HepG2 (cell line): ENCODE measurements at regions not wholly inside any gene's neighbourhood (a gene's known extent, or its start where the extent isn't known, plus 50 kb on each side); places are given as distances from the start of the nearest gene placed in this dataset.
A peak's percentile ranks its signal among the peaks of the same experiment; 100 is the strongest.

Source experiments
- ATAC-seq: fragments of 200-7000 bp; cut with Tn5 transposase; 3 replicates; pipeline ENCODE4 v1.9.1; 2020; ENCODE audit warnings: mild to moderate bottlenecking, moderate library complexity
- BruUV-seq: library from RNA; stranded (reverse); fragments of 400-500 nt; replicated peaks from 2 replicates; lab custom pipeline; 2021; lab: Mats Ljungman, UMichigan
- CTCF ChIA-PET: fragments of 300-600 bp; formaldehyde crosslinking; extraction: SDS; loops from one replicate; lab custom pipeline; 2021; ENCODE audit warnings: low total read pairs, inconsistent platforms, low intra/inter-chr PET ratio; lab: Yijun Ruan, JAX
- POLR2A ChIA-PET: fragments of 350-600 bp; sonication (Branson Sonifier 250); formaldehyde crosslinking; loops from one replicate; lab custom pipeline; 2020; ENCODE audit warnings: antibody characterized with exemption, inconsistent platforms; lab: Yijun Ruan, JAX
- DNase-seq: peaks from one replicate; pipeline ENCODE4 v3.0.0-alpha.2; 2015; ENCODE audit warnings: low spot score
- FAIRE-seq: peaks from 3 replicates; lab custom pipeline; 2011; peaks lifted over from hg19 to GRCh38; lab: Jason Lieb, UNC
- H2AFZ ChIP-seq: one replicate; pipeline ENCODE4 v1.6.1; 2011; ENCODE audit warnings: low read length, inconsistent platforms
- H3K27ac ChIP-seq: fragments of 300-600 bp; 3 replicates; pipeline ENCODE4 v1.8.0; 2011; ENCODE audit warnings: mixed run types, mild to moderate bottlenecking, mixed read lengths, low read length, inconsistent platforms; ENCODE audit not compliant: insufficient read depth; ENCODE audit errors: extremely low read length
- H3K27me3 ChIP-seq, 2 experiments: fragments of 200-600 bp in 1 of 2; 2 replicates in 1 of 2; 3 replicates in 1 of 2; pipeline versions ENCODE4 v1.6.0 to v1.8.0; 2011; ENCODE audit warnings: low read length in 2 of 2, mild to moderate bottlenecking in 2 of 2, moderate library complexity in 2 of 2, inconsistent platforms in 1 of 2; ENCODE audit not compliant: insufficient read depth in 2 of 2, control insufficient read depth in 1 of 2
- H3K36me3 ChIP-seq, 2 experiments: fragments of 200-600 bp in 1 of 2; replicated peaks in 1 of 2; 2 replicates in 1 of 2; 3 replicates in 1 of 2; pipeline versions ENCODE4 v1.5.1 to v1.8.0; 2011; ENCODE audit warnings: low read length in 2 of 2, inconsistent platforms in 1 of 2; ENCODE audit not compliant: insufficient read depth in 2 of 2, control insufficient read depth in 1 of 2
- H3K4me1 ChIP-seq: 2 replicates; pipeline ENCODE4 v1.5.1; 2012; ENCODE audit warnings: low read length, inconsistent platforms; ENCODE audit not compliant: insufficient read depth
- H3K4me2 ChIP-seq: 2 replicates; pipeline ENCODE4 v1.6.0; 2011; ENCODE audit warnings: low read depth, low read length, inconsistent platforms
- H3K4me3 ChIP-seq, 3 experiments: fragments of 200-600 bp in 1 of 3; sonication (generic), shearing (Covaris generic) in 1 of 3; replicated peaks in 1 of 3; 2 replicates each; pipeline ENCODE4 v1.5.1; 2011 to 2016; ENCODE audit warnings: low read length in 3 of 3, inconsistent platforms in 2 of 3, low read depth in 2 of 3, mild to moderate bottlenecking in 2 of 3, control low read depth in 1 of 3, mixed read lengths in 1 of 3; ENCODE audit not compliant: insufficient read depth in 1 of 3
- H3K79me2 ChIP-seq: one replicate; pipeline ENCODE4 v1.6.1; 2011; ENCODE audit warnings: low read length, inconsistent platforms; ENCODE audit not compliant: insufficient read depth
- H3K9ac ChIP-seq: 2 replicates; pipeline ENCODE4 v1.6.0; 2011; ENCODE audit warnings: mild to moderate bottlenecking, low read depth, low read length, inconsistent platforms; ENCODE audit not compliant: insufficient read depth
- H3K9me3 ChIP-seq: 2 replicates; pipeline ENCODE4 v1.5.1; 2012; ENCODE audit warnings: mild to moderate bottlenecking, low read length
- H4K20me1 ChIP-seq: 2 replicates; pipeline ENCODE4 v1.6.0; 2011; ENCODE audit warnings: inconsistent platforms, mild to moderate bottlenecking, low read length, moderate library complexity; ENCODE audit not compliant: insufficient read depth
- MTF2 ChIP-seq: sonication (generic); formaldehyde crosslinking; IDR thresholded peaks from 2 replicates; pipeline ENCODE4 v1.5.0; 2020; ENCODE audit warnings: missing genetic modification reagents, borderline replicate concordance
- PCBP2 ChIP-seq: fragments of 200-400 bp; formaldehyde crosslinking; optimal IDR thresholded peaks from 2 replicates; pipeline ENCODE3; 2018; ENCODE audit warnings: low read length, low read depth; ENCODE audit not compliant: poor library complexity, severe bottlenecking
- STAG1 ChIP-seq: sonication (generic); formaldehyde crosslinking; IDR thresholded peaks from 2 replicates; pipeline ENCODE4 v1.4.0; 2020; ENCODE audit warnings: missing genetic modification reagents
- ZNF253 ChIP-seq: sonication (generic); formaldehyde crosslinking; IDR thresholded peaks from 2 replicates; pipeline ENCODE4 v1.8.0; 2022; ENCODE audit warnings: mild to moderate bottlenecking, missing genetic modification reagents, borderline replicate concordance
- ZNF282 ChIP-seq: fragments of 450-650 bp; IDR thresholded peaks from 2 replicates; pipeline ENCODE4 v1.6.1; 2018; ENCODE audit not compliant: partially characterized antibody
- WGBS: methylation state at CpG from one replicate; pipeline ENCODE4 v1.1.6; 2017; ENCODE audit warnings: low lambda C conversion rate; 5-methylcytosine and 5-hydroxymethylcytosine counted together
- in situ Hi-C: cut with HindIII; loops from 2 replicates; pipeline ENCODE4 v1.10.0; 2017; ENCODE audit warnings: low pct_unique_long_range_greater_than_20kb; ENCODE audit not compliant: extremely low pct_ligation_motif_present
- intact Hi-C: fragments of 100-400 bp; cut with micrococcal nuclease; formaldehyde crosslinking; loops from one replicate; pipeline ENCODE4 v1.10.0; 2022; ENCODE audit not compliant: unreplicated experiment
- TF ChIP-seq, protein P1 (sequence below): fragments of 450-650 bp; IDR thresholded peaks from 2 replicates; pipeline ENCODE4 v1.6.1; 2016

DNA sequence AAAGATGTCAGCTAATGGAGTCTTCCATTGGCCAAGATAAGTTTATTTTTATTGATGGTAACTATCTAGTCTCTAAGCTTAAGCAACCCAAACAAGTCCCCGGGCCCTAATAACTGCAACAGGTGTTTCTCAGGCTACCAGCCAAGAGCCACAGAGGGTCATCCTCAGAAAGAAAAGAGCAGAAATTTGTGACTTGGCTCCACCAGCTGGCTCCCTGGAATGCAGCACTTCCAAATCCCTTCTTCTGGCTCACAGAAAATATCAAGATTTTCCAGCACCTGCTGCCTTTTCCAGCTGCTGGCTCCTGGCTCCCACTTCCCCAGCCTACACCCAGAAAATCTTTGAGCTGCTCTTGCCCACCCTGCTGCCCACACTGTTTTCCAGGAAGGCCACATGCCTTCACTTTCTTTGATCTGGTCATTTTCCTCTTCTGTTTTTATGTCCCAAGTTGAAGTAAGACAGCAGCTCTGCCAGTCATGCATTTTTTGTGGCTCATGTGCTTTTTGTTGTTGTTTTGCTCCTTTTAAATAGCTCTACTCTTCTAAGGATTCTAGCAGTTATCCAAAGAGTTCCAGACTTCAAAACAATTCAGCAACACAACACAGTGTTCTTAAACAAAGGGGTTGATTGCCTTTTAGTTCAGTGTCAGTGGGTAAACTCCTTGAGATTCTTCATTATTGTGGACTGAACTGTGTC lies 151.0 kb upstream of the SMLR1 start:
- Histone ChIP-seq H3K9me3 (no peaks in the 10 kb centered on the region), H3K27me3 (peaks cover 0 to 6% of the 10 kb centered on the region in 2 experiments; a peak in 1 of 5 replicates), H3K36me3 (no peaks in the 10 kb centered on the region), H3K4me3 (no peak overlapping the region), H3K79me2 (no peaks in the 10 kb centered on the region), H3K9ac (no peak overlapping the region), H3K4me2 (no peak overlapping the region), H4K20me1 (no peaks in the 10 kb centered on the region), H3K27ac (no peak overlapping the region), H3K4me1 (no peaks in the 10 kb centered on the region), H2AFZ (no peak overlapping the region)
- in situ Hi-C loops, result no loop called here
- TF ChIP-seq STAG1 (CRISPR knock-in tag) (0 out of 2 replicates have a peak, but pooled peaks have one; percentile 3), ZNF253 (CRISPR knock-in tag) (no peak)
- DNase-seq, result no peak
- ChIA-PET CTCF (no interaction called here), POLR2A (no interaction called here)
- no TSS peak for BruUV-seq
- 20% methylated on average over 1 of the region's 1 CpG for WGBS
- intact Hi-C loops, result no loop called here
- ATAC-seq, result no peak
- no peak for FAIRE-seq

GRCh38 chr6:130676773-130677144 lies 150.4 kb upstream of the SMLR1 start:
- 3% methylated on average over 1 of the region's 1 CpG for WGBS
- H2AFZ ChIP-seq, result no peak overlapping the region
- ChIA-PET CTCF (no interaction called here), POLR2A (no interaction called here)
- H4K20me1 ChIP-seq, result no peaks in the 10 kb centered on the region
- H3K4me2 ChIP-seq, result no peak overlapping the region
- H3K9me3 ChIP-seq, result no peaks in the 10 kb centered on the region
- no peaks in the 10 kb centered on the region for H3K4me1 ChIP-seq
- H3K27ac ChIP-seq, result no peak overlapping the region
- peaks cover 0 to 3% of the 10 kb centered on the region in 2 experiments; a peak in 1 of 5 replicates for H3K27me3 ChIP-seq
- H3K79me2 ChIP-seq, result no peaks in the 10 kb centered on the region
- ATAC-seq (no peak), DNase-seq (no peak), FAIRE-seq (no peak)
- TF ChIP-seq, protein P1, sequence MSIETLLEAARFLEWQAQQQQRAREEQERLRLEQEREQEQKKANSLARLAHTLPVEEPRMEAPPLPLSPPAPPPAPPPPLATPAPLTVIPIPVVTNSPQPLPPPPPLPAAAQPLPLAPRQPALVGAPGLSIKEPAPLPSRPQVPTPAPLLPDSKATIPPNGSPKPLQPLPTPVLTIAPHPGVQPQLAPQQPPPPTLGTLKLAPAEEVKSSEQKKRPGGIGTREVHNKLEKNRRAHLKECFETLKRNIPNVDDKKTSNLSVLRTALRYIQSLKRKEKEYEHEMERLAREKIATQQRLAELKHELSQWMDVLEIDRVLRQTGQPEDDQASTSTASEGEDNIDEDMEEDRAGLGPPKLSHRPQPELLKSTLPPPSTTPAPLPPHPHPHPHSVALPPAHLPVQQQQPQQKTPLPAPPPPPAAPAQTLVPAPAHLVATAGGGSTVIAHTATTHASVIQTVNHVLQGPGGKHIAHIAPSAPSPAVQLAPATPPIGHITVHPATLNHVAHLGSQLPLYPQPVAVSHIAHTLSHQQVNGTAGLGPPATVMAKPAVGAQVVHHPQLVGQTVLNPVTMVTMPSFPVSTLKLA, result peak; percentile 76
- no peak for TF ChIP-seq MTF2 (CRISPR knock-in tag)
- no peak for TF ChIP-seq ZNF282
- no peak for TF ChIP-seq PCBP2
- intact Hi-C loops, result no loop called here
- no peaks in the 10 kb centered on the region for H3K36me3 ChIP-seq
- no peak overlapping the region for H3K9ac ChIP-seq
- in situ Hi-C loops, result no loop called here
- BruUV-seq, result no TSS peak
- H3K4me3 ChIP-seq, result no peak overlapping the region
